Right atrium auricular region (tissue), 2 donors: ENCODE measurements at regions not wholly inside any gene's neighbourhood (a gene's known extent, or its start where the extent isn't known, plus 50 kb on each side); places are given as distances from the start of the nearest gene placed in this dataset.
"Not testable (repeated sequence)": the region's sequence is repeated elsewhere in the genome, so short reads cannot be mapped to it uniquely, and the experiment has no call there.

Experiments
- DNase-seq: peaks from one replicate; pipeline ENCODE4 v3.0.0-alpha.2; 2019; ENCODE audit warnings: low spot score
- H3K27ac ChIP-seq, 2 donors: fragments of 200-600 bp; sonication (generic); 1 replicate in 1 of 2; 2 replicates in 1 of 2; pipeline ENCODE4 v1.5.1; 2016 to 2019
- H3K27me3 ChIP-seq, 2 donors: fragments of 200-600 bp; sonication (generic); one replicate each; pipeline versions ENCODE4 v1.5.1 to v1.6.0; 2017 to 2019
- H3K36me3 ChIP-seq: fragments of 200-600 bp; sonication (generic); one replicate; pipeline ENCODE4 v1.5.1; 2016
- H3K4me1 ChIP-seq, 2 donors: fragments of 200-600 bp; sonication (generic); one replicate each; pipeline versions ENCODE4 v1.5.1 to v1.6.0; 2017 to 2019
- H3K4me3 ChIP-seq, 2 donors: fragments of 200-600 bp; sonication (generic); 1 replicate in 1 of 2; 2 replicates in 1 of 2; pipeline ENCODE4 v1.5.1; 2017 to 2019; ENCODE audit warnings: mild to moderate bottlenecking in 1 of 2, moderate library complexity in 1 of 2
- H3K9me3 ChIP-seq, 2 donors: fragments of 200-600 bp; sonication (generic); one replicate each; pipeline ENCODE4 v1.5.1; 2019
- CTCF ChIP-seq, 2 donors: fragments of 200-600 bp; sonication (generic); IDR thresholded peaks; one replicate each; pipeline ENCODE4 v1.5.1; 2019; ENCODE audit warnings: antibody characterized with exemption in 2 of 2

GRCh38 chr7:35968140-35968940, 167.5 kb downstream of the SEPTIN7 start:
- no peak for DNase-seq
- H3K9me3 ChIP-seq, result no peaks in the 10 kb centered on the region
- no peaks in the 10 kb centered on the region for H3K27me3 ChIP-seq
- H3K4me1 ChIP-seq, result no peaks in the 10 kb centered on the region
- TF ChIP-seq CTCF (IDR thresholded peaks at IDR 0.05), result no peak
- H3K36me3 ChIP-seq, result no peaks in the 10 kb centered on the region
- no peak overlapping the region for H3K27ac ChIP-seq
- no peak overlapping the region for H3K4me3 ChIP-seq

- H3K27me3 ChIP-seq, result no peaks in the 10 kb centered on the region
- DNase-seq, result no peak
- TF ChIP-seq CTCF (IDR thresholded peaks at IDR 0.05), result no peak
- no peaks in the 10 kb centered on the region for H3K9me3 ChIP-seq
- H3K36me3 ChIP-seq, result no peaks in the 10 kb centered on the region
- H3K4me3 ChIP-seq, result no peak overlapping the region
- H3K27ac ChIP-seq, result no peak overlapping the region
- no peaks in the 10 kb centered on the region for H3K4me1 ChIP-seq
Observed at GRCh38 chr7:35969066-35969465, 168.2 kb downstream of the SEPTIN7 start.

- H3K27ac ChIP-seq, result no peak overlapping the region
- H3K9me3 ChIP-seq, result no peaks in the 10 kb centered on the region
- DNase-seq, result no peak
- H3K4me1 ChIP-seq, result no peaks in the 10 kb centered on the region
- no peak for TF ChIP-seq CTCF (IDR thresholded peaks at IDR 0.05)
- H3K4me3 ChIP-seq, result no peak overlapping the region
- H3K27me3 ChIP-seq, result no peaks in the 10 kb centered on the region
- no peaks in the 10 kb centered on the region for H3K36me3 ChIP-seq
Observed at GRCh38 chr7:35970458-35970857, 169.6 kb downstream of the SEPTIN7 start.

GRCh38 chr7:35971133-35971891, 170.5 kb downstream of the SEPTIN7 start:
- Histone ChIP-seq H3K4me1 (no peaks in the 10 kb centered on the region), H3K4me3 (peak overlapping the region in 1 of 2 donors; percentile 41), H3K9me3 (no peaks in the 10 kb centered on the region), H3K27me3 (no peaks in the 10 kb centered on the region), H3K27ac (no peak overlapping the region), H3K36me3 (no peaks in the 10 kb centered on the region)
- peak; percentile 21 to 60 for TF ChIP-seq CTCF (IDR thresholded peaks at IDR 0.05)
- no peak for DNase-seq

GRCh38 chr7:35975851-35976454, 175.1 kb downstream of the SEPTIN7 start:
- Histone ChIP-seq H3K4me1 (no peaks in the 10 kb centered on the region), H3K27me3 (no peaks in the 10 kb centered on the region), H3K27ac (no peak overlapping the region), H3K36me3 (no peaks in the 10 kb centered on the region), H3K4me3 (no peak overlapping the region), H3K9me3 (no peaks in the 10 kb centered on the region)
- DNase-seq, result no peak
- TF ChIP-seq CTCF (IDR thresholded peaks at IDR 0.05), result peak; percentile 74 to 91

- H3K36me3 ChIP-seq, H3K4me3 ChIP-seq, H3K27me3 ChIP-seq, H3K27ac ChIP-seq, H3K4me1 ChIP-seq, DNase-seq, H3K9me3 ChIP-seq: not testable (repeated sequence)
Observed at GRCh38 chr7:35978816-35979640, 174.0 kb upstream of the EEPD1 start.
